Stimulated activated naive B cell treated with anti-CD40 and anti-IgM and Interleukin-4, amounts not matched to agents 10 μg/mL and 1 μg/mL and 100 μg/mL, for 72 hours (primary cell): ENCODE measurements at regions not wholly inside any gene's neighbourhood (a gene's known extent, or its start where the extent isn't known, plus 50 kb on each side); places are given as distances from the start of the nearest gene placed in this dataset.

Experiments used
- ATAC-seq, 2 donors: fragments of 150-1000 bp; cut with Tn5 transposase; replicated peaks; 2 replicates each; pipeline ENCODE4 v1.10.0; 2021; ENCODE audit warnings: moderate library complexity in 1 of 2
- DNase-seq: peaks from one replicate; pipeline ENCODE4 v3.0.0; 2021
- H3K27ac Mint-ChIP-seq: one replicate; pipeline ENCODE4 v1.8.0; 2022; ENCODE audit warnings: mild to moderate bottlenecking, mixed read lengths
- H3K27me3 Mint-ChIP-seq, 2 donors: one replicate each; pipeline ENCODE4 v1.8.0; 2022; ENCODE audit warnings: mixed read lengths in 2 of 2
- H3K36me3 Mint-ChIP-seq, 2 donors: one replicate each; pipeline ENCODE4 v1.8.0; 2022; ENCODE audit warnings: mixed read lengths in 2 of 2, mild to moderate bottlenecking in 1 of 2
- H3K4me1 Mint-ChIP-seq, 2 donors: one replicate each; pipeline ENCODE4 v1.8.0; 2022; ENCODE audit warnings: mixed read lengths in 2 of 2, mild to moderate bottlenecking in 1 of 2
- H3K4me3 Mint-ChIP-seq, 2 donors: one replicate each; pipeline ENCODE4 v1.8.0; 2022; ENCODE audit warnings: mild to moderate bottlenecking in 2 of 2, mixed read lengths in 2 of 2, moderate library complexity in 1 of 2
- H3K9me3 Mint-ChIP-seq, 2 donors: one replicate each; pipeline ENCODE4 v1.8.0; 2022; ENCODE audit warnings: mixed read lengths in 2 of 2, mild to moderate bottlenecking in 1 of 2

DNA sequence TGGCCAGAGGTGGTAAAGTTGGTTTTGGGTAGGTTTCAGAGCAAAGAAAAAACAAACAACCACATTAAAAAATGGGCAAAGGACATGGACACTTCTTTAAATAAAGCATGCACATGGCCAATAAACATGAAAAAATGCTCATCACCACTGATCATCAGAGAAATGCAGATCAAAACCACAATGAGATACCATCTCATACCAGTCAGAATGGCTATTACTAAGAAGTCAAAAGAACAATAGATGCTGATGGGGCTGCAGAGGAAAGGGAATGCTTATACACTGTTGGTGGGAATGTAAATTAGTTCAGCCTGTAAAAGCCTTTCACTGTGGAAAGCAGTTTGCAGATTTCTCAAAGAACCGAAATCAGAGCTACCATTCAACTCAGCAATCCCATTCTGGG lies 598.4 kb upstream of the SOX9 start:
- no peaks in the 10 kb centered on the region for H3K36me3 Mint-ChIP-seq
- DNase-seq: no peak
- H3K4me1 Mint-ChIP-seq: no peaks in the 10 kb centered on the region
- no peak overlapping the region for H3K27ac Mint-ChIP-seq
- H3K27me3 Mint-ChIP-seq: no peaks in the 10 kb centered on the region
- ATAC-seq: no peak
- peaks cover 4% of the 10 kb centered on the region in 2 donors for H3K9me3 Mint-ChIP-seq
- H3K4me3 Mint-ChIP-seq: no peak overlapping the region

DNA sequence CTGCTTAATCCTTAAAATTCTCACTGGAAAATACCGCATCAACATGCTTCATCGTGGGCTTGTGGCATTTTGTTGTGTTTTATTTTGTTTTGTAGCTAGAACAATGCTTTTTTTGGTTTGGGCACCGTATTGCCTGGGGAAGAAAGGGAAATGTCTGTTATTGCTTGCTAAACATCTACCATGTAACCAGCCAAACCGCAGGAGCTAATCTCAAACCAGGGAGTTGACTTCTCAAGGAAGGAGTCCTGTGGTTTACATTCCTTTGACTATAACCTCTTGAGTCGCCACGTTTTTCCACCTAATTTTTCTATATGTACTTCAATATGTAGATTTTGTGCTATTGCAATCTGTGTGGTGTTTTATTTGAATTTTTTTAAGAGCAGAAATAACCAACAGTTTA lies 593.5 kb upstream of the SOX9 start:
- no peaks in the 10 kb centered on the region for H3K36me3 Mint-ChIP-seq
- no peak overlapping the region for H3K4me3 Mint-ChIP-seq
- ATAC-seq: no peak
- H3K27ac Mint-ChIP-seq: no peak overlapping the region
- no peak for DNase-seq
- no peaks in the 10 kb centered on the region for H3K4me1 Mint-ChIP-seq
- no peaks in the 10 kb centered on the region for H3K27me3 Mint-ChIP-seq
- peaks cover 0 to 2% of the 10 kb centered on the region in 2 donors for H3K9me3 Mint-ChIP-seq

DNA sequence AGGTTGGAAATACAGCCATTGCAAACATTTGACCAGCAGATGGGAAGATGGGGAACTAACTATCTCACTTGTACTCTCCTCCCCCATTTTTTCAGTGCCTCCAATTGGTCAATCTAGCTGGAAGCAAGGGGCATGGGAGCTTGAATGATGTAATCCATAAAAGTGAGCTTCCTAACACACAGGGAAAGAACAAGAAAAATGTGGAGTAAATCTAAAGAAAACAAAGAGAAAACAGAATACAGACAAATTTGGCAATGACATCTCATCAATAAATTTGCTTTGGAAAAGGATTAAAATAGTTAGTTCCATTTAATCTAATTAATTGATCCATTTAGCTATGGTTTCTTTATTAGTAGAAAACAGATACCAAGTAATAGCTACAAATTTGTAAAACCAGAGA lies 592.6 kb upstream of the SOX9 start:
- no peaks in the 10 kb centered on the region for H3K36me3 Mint-ChIP-seq
- no peaks in the 10 kb centered on the region for H3K27me3 Mint-ChIP-seq
- H3K4me3 Mint-ChIP-seq: no peak overlapping the region

DNA sequence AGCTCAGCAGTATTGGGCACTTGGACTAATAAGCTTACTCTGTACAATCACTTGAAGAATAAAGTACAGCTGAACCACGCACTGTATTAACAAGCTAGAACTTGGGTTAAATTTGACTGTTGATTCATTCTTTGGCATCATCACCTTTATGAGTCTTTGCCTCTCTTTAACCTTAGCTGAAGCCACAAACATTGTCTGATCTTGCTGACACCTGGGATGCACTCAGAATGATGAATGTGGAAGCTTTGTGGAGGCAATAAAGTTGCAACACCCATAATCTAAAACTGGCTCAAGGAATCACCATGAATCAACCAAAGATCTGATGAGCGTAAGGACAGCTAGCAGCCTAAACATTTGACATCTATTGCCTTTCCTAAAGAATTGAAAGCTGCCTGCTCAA lies 590.6 kb upstream of the SOX9 start:
- H3K36me3 Mint-ChIP-seq: no peaks in the 10 kb centered on the region
- no peak overlapping the region for H3K27ac Mint-ChIP-seq
- no peaks in the 10 kb centered on the region for H3K27me3 Mint-ChIP-seq
- no peaks in the 10 kb centered on the region for H3K4me1 Mint-ChIP-seq
- peaks cover 0 to 6% of the 10 kb centered on the region in 2 donors for H3K9me3 Mint-ChIP-seq
- DNase-seq: no peak
- H3K4me3 Mint-ChIP-seq: no peak overlapping the region
- no peak for ATAC-seq

More for the DNA sequence above, 592.6 kb upstream of the SOX9 start:
- DNase-seq: no peak
- Mint-ChIP-seq H3K9me3 (peaks cover 2 to 6% of the 10 kb centered on the region in 2 donors), H3K27ac (no peak overlapping the region), H3K4me1 (no peaks in the 10 kb centered on the region)
- ATAC-seq: no peak

DNA sequence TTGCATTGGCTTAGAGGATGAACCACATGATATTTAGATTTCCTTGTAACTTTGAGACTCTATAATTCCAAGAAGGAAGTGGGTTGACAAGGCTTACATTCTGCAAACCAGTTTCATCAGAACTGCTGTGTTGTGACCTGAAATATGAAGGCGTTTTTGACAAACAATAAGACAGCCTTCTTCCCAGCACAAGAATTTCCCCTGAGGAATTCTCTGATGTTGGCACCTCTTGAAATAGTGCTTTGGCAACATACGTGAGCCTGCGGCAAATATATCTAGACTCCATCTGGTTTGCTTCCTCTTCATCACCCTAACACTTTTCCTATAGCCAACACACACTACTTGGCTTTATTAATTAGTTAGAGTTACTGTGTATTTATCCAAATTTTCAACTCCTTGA lies 585.5 kb upstream of the SOX9 start:
- DNase-seq (no peak), ATAC-seq (no peak)
- Mint-ChIP-seq H3K36me3 (no peaks in the 10 kb centered on the region), H3K4me3 (no peak overlapping the region), H3K9me3 (peaks cover 0 to 6% of the 10 kb centered on the region in 2 donors), H3K4me1 (no peaks in the 10 kb centered on the region), H3K27ac (no peak overlapping the region), H3K27me3 (no peaks in the 10 kb centered on the region)

DNA sequence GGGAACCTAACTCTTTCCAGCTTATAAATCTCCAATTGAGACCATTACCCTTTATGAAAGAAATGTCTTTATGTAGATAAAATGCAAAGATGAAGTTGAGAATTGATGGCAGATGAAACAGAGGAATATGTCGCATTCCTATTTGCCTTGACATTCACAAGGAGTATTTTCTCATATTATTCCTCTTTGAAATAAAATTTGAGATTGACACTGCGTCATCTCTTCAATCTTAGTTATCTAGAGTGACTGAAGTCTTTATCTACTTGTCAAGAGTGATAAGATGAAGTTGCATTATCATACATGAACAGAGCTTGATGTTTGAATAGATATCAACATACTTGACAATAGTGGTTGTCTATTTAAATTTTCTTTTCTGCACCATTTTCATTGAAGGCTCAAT lies 574.4 kb upstream of the SOX9 start:
- ATAC-seq (no peak), DNase-seq (no peak)
- Mint-ChIP-seq H3K4me3 (no peak overlapping the region), H3K9me3 (peaks cover 3 to 4% of the 10 kb centered on the region in 2 donors), H3K4me1 (no peaks in the 10 kb centered on the region), H3K36me3 (no peaks in the 10 kb centered on the region), H3K27ac (no peak overlapping the region), H3K27me3 (no peaks in the 10 kb centered on the region)

DNA sequence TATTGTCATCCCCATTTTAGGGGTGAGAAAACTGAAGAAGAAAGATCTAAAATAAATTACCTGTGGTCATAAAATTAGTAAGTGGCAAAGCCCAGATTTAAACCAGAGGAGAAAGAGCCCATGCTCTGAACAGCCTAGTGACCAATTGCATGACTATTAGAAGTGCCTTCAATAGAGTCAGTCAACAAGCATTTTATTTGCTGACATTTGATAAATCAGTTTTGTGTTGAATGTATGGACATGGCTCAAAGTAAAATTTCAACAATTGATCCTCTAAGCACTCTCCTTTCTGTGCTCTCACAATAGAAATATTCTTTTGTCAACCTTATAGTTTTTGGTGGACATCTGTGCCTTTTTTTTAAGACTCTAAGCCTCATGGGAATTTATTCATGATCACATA lies 572.9 kb upstream of the SOX9 start:
- H3K9me3 Mint-ChIP-seq: peaks cover 3 to 6% of the 10 kb centered on the region in 2 donors
- ATAC-seq (no peak), DNase-seq (no peak)
- no peak overlapping the region for H3K27ac Mint-ChIP-seq
- H3K4me3 Mint-ChIP-seq: no peak overlapping the region
- no peaks in the 10 kb centered on the region for H3K4me1 Mint-ChIP-seq
- no peaks in the 10 kb centered on the region for H3K27me3 Mint-ChIP-seq
- no peaks in the 10 kb centered on the region for H3K36me3 Mint-ChIP-seq

DNA sequence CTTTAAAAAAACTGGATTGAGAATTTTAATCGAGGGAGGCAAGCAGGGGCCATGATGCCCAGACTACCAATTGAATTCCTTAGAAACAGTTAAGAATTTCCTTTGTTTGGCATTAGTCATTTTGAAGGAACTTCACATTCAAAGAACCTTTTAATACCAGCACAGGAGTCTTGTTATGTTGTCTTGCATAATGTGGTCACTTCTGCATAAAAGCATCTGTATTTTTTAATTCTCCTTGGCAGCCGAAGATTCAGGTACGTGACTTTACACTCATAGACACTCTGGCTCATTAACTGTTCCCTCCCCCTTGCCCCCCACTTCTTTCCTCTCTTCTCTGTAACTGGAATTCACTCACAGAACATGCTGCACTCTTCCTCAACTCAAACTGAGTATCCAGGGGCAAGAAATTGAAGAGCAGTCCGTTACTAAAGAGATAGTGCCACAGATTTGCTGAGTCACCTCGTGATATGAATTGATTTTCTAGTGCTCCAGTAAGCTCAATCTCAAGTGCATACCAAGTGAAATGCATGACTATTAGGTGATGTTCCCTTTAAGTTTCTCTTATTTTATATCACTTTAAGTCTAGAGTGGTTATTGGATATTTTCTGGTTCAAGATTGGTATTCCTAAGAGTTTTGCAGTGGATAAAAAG lies 572.2 kb upstream of the SOX9 start:
- ATAC-seq: no peak
- peaks cover 6% of the 10 kb centered on the region in 2 donors for H3K9me3 Mint-ChIP-seq
- no peak for DNase-seq
- no peak overlapping the region for H3K4me3 Mint-ChIP-seq
- H3K36me3 Mint-ChIP-seq: no peaks in the 10 kb centered on the region
- H3K27me3 Mint-ChIP-seq: no peaks in the 10 kb centered on the region
- no peaks in the 10 kb centered on the region for H3K4me1 Mint-ChIP-seq
- H3K27ac Mint-ChIP-seq: no peak overlapping the region

DNA sequence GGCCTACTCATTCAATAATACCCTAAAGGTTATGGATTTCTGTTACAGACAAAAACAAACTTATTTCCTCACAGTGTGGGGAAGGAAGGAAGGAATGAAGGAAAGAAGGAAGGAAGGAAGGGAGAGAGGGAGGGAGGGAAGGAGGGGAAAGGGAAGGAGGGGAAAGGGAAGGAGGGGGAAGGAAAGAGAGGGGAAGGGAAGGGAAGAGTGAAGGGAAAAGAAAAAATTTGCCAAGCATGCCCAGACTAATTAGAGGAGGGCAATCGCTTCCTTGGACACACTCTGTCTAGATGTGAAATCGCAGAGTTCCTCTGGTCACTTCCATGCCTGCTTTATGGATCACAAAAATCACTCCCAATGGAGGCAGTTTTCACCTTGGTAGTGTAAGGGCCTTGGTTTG lies 570.1 kb upstream of the SOX9 start:
- ATAC-seq (no peak), DNase-seq (no peak)
- Mint-ChIP-seq H3K27ac (no peak overlapping the region), H3K36me3 (no peaks in the 10 kb centered on the region), H3K27me3 (no peaks in the 10 kb centered on the region), H3K4me3 (no peak overlapping the region), H3K9me3 (peaks cover 6 to 7% of the 10 kb centered on the region in 2 donors), H3K4me1 (no peaks in the 10 kb centered on the region)

DNA sequence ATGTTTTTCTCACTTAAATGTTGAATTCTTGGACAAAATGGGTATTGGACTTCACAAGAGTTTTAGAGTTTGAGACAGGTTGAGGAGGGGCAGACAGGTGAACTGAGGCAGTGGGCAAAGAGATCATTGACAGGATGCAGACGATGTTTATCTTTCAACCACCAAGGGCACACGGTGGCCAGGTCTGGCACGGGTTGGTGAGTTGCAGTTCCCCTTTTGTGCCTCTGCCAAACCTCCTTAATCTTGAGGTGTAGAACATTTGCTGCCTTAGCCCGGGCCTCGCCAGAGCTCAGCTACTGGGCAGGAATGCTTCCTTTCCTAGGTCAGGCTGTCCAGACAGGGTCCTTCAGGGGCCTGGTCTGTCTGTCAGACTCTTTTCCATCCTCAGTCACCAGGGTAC lies 567.4 kb upstream of the SOX9 start:
- no peak overlapping the region for H3K27ac Mint-ChIP-seq
- H3K4me3 Mint-ChIP-seq: no peak overlapping the region
- no peaks in the 10 kb centered on the region for H3K4me1 Mint-ChIP-seq
- DNase-seq (no peak), ATAC-seq (no peak)
- no peaks in the 10 kb centered on the region for H3K36me3 Mint-ChIP-seq
- H3K9me3 Mint-ChIP-seq: peaks cover 6 to 10% of the 10 kb centered on the region in 2 donors
- no peaks in the 10 kb centered on the region for H3K27me3 Mint-ChIP-seq

DNA sequence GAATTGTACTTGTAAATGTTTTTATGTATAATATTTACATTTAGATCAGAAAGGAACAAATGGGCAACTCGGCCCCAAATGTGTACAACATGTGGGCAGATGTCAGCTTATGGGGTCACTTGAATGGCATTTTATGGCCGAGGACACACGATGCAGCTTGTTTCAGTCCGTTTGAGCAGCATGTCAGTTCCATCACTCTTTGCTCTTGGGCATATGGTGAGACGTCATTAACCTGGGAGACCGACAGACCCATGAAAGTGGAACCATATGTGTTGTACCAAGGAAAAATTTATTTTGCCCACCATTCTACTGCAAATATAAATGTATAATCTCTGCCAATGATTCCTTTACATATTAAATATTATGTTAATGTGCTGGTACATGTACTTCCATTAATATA lies 561.9 kb upstream of the SOX9 start:
- peaks cover 3 to 7% of the 10 kb centered on the region in 2 donors for H3K9me3 Mint-ChIP-seq
- no peaks in the 10 kb centered on the region for H3K27me3 Mint-ChIP-seq
- H3K4me3 Mint-ChIP-seq: no peak overlapping the region
- DNase-seq (no peak), ATAC-seq (no peak)
- no peaks in the 10 kb centered on the region for H3K36me3 Mint-ChIP-seq
- no peak overlapping the region for H3K27ac Mint-ChIP-seq
- no peaks in the 10 kb centered on the region for H3K4me1 Mint-ChIP-seq

DNA sequence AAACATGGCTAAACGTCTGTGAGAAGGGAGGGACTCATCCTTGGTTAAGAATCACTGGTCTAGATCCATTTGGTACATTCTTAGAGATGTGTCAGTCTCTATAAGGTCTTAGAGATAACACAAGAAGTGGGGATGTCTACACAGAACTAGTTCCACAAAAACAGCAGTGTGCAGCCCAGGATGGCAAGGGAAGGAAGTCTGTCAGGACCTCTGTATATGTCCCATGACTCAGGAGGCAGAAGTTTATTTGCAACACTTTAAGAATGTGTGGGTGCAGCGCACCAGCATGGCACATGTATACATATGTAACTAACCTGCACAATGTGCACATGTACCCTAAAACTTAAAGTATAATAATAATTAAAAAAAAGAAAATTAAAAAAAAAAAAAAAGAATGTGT lies 548.5 kb upstream of the SOX9 start:
- H3K27me3 Mint-ChIP-seq: no peaks in the 10 kb centered on the region
- H3K9me3 Mint-ChIP-seq: peaks cover 0 to 8% of the 10 kb centered on the region in 2 donors
- no peak overlapping the region for H3K4me3 Mint-ChIP-seq
- H3K4me1 Mint-ChIP-seq: no peaks in the 10 kb centered on the region
- no peaks in the 10 kb centered on the region for H3K36me3 Mint-ChIP-seq
- no peak overlapping the region for H3K27ac Mint-ChIP-seq
- DNase-seq: no peak
- no peak for ATAC-seq

DNA sequence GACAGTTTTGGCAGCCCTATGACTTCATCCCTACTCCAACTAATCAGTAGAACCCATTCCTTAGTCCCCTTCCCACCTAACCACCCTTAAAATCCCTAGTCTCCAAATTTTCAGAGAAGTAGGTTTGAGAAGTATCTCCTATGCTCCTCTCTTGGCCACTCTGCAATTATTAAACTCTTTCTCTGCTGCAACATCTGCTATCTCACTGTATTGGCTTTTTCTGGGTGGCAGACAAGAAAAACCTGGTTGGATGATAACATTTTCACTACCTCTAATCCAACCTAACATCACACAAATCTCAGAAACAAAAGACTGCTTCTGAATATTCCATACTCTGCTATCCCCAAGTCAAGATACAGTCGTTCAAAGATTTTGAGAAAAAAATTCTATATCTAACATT lies 542.4 kb upstream of the SOX9 start:
- no peaks in the 10 kb centered on the region for H3K36me3 Mint-ChIP-seq
- H3K9me3 Mint-ChIP-seq: peaks cover 6 to 10% of the 10 kb centered on the region in 2 donors
- no peaks in the 10 kb centered on the region for H3K4me1 Mint-ChIP-seq
- H3K27ac Mint-ChIP-seq: no peak overlapping the region
- DNase-seq: no peak
- ATAC-seq: no peak
- no peak overlapping the region for H3K4me3 Mint-ChIP-seq
- H3K27me3 Mint-ChIP-seq: no peaks in the 10 kb centered on the region

DNA sequence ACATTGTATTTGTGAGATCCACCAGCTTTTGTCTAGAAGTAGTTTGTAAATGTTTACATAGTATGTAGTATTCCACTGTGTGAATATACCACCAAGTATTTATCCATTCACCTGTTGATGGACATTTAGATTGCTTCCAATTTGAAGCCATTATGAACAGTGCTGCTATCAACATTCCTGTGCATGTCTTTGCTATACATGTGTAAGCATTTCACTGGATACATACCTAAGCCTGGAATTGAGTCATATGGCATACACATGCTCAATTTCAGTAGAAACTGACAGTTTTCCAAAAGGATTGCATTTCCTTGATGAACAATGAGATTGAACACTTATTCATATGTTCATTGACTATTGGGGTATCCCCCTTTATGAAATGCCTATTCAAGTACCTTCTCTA lies 540.6 kb upstream of the SOX9 start:
- DNase-seq (no peak), ATAC-seq (no peak)
- Mint-ChIP-seq H3K4me1 (no peaks in the 10 kb centered on the region), H3K9me3 (peaks cover 6 to 10% of the 10 kb centered on the region in 2 donors), H3K4me3 (no peak overlapping the region), H3K27me3 (no peaks in the 10 kb centered on the region), H3K27ac (no peak overlapping the region), H3K36me3 (no peaks in the 10 kb centered on the region)

DNA sequence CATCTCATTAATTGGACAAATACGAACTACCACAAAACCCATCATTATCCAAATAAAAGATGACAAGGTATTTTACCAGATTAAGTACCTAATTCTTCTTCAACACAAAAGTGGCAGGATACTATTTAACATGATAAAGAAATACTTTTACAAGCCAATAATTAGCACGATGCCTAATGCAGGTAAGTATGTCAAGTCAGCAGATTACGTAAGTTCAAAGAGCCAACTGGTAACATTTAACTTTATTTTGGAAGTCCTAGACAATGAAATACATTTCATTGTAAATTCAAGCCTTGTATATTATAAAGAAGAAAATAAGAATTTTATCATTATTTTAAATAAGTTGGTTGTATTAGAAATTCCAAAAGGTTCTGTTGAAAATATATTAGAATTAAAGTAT lies 535.3 kb upstream of the SOX9 start:
- H3K27ac Mint-ChIP-seq: no peak overlapping the region
- H3K36me3 Mint-ChIP-seq: no peaks in the 10 kb centered on the region
- no peaks in the 10 kb centered on the region for H3K4me1 Mint-ChIP-seq
- no peak for DNase-seq
- ATAC-seq: no peak
- no peak overlapping the region for H3K4me3 Mint-ChIP-seq
- H3K9me3 Mint-ChIP-seq: peaks cover 3 to 7% of the 10 kb centered on the region in 2 donors
- no peaks in the 10 kb centered on the region for H3K27me3 Mint-ChIP-seq

DNA sequence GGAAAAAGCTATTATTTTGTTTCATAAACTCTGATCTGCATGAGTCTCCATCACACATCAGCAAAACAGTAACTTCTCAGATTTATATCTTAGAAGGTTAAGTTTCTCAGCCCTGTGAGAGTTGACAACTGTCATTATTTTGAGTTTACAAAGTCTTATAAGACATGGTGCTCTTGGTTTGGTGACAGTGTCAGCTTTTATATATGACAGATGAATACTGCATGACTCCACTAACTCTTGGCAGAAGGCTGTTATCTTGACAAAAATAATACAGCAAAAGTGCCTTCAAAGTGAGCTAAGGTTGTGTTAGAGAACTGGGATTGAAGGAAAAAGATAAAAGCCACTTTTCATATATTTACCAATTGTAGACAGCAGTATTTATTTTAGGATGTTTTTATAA lies 528.4 kb upstream of the SOX9 start:
- no peak for ATAC-seq
- Mint-ChIP-seq H3K27ac (no peak overlapping the region), H3K4me3 (no peak overlapping the region), H3K36me3 (no peaks in the 10 kb centered on the region), H3K9me3 (peaks cover 6 to 7% of the 10 kb centered on the region in 2 donors), H3K27me3 (no peaks in the 10 kb centered on the region), H3K4me1 (no peaks in the 10 kb centered on the region)
- no peak for DNase-seq
